Endodermal cell (in vitro differentiated cells): ENCODE measurements at regions not wholly inside any gene's neighbourhood (a gene's known extent, or its start where the extent isn't known, plus 50 kb on each side); places are given as distances from the start of the nearest gene placed in this dataset.

Experiments used
- DNase-seq: peaks from one replicate; pipeline ENCODE4 v3.0.0-alpha.2; 2017
- H3K27ac ChIP-seq: 2 replicates; pipeline ENCODE4 v1.5.1; 2013; ENCODE audit warnings: mild to moderate bottlenecking, low read depth, low read length, moderate library complexity
- H3K27me3 ChIP-seq: 2 replicates; pipeline ENCODE4 v1.6.1; 2013; ENCODE audit warnings: mild to moderate bottlenecking, low read length, moderate library complexity; ENCODE audit not compliant: insufficient read depth, control insufficient read depth, poor library complexity, severe bottlenecking
- H3K36me3 ChIP-seq: 2 replicates; pipeline ENCODE4 v1.7.0; 2013; ENCODE audit warnings: mild to moderate bottlenecking, low read length, moderate library complexity; ENCODE audit not compliant: control insufficient read depth, insufficient read depth
- H3K4me1 ChIP-seq: one replicate; pipeline ENCODE4 v1.7.0; 2013; ENCODE audit warnings: low read length; ENCODE audit not compliant: control insufficient read depth, insufficient read depth
- H3K4me3 ChIP-seq: 2 replicates; pipeline ENCODE4 v1.5.1; 2013; ENCODE audit warnings: mild to moderate bottlenecking, low read length, moderate library complexity
- H3K9ac ChIP-seq: 2 replicates; pipeline ENCODE4 v1.6.1; 2013; ENCODE audit warnings: mild to moderate bottlenecking, low read length, moderate library complexity; ENCODE audit not compliant: poor library complexity, severe bottlenecking; ENCODE audit errors: extremely low read depth
- H3K9me3 ChIP-seq: 2 replicates; pipeline ENCODE4 v1.6.1; 2013; ENCODE audit warnings: mild to moderate bottlenecking, low read length, moderate library complexity; ENCODE audit not compliant: control insufficient read depth
- H3K27ac Mint-ChIP-seq: 2 replicates; pipeline ENCODE4 v1.8.0; 2020; ENCODE audit warnings: mixed read lengths
- H3K27me3 Mint-ChIP-seq: 2 replicates; pipeline ENCODE4 v1.8.0; 2021; ENCODE audit warnings: mild to moderate bottlenecking, mixed read lengths; ENCODE audit not compliant: insufficient read depth
- H3K36me3 Mint-ChIP-seq: 2 replicates; pipeline ENCODE4 v1.8.0; 2020; ENCODE audit warnings: low read depth, mixed read lengths
- H3K4me1 Mint-ChIP-seq: 2 replicates; pipeline ENCODE4 v1.8.0; 2020; ENCODE audit warnings: mixed read lengths
- H3K4me3 Mint-ChIP-seq: 2 replicates; pipeline ENCODE4 v1.8.0; 2020; ENCODE audit warnings: mild to moderate bottlenecking, moderate library complexity, mixed read lengths
- H3K9me3 Mint-ChIP-seq: 2 replicates; pipeline ENCODE4 v1.8.0; 2020; ENCODE audit warnings: mild to moderate bottlenecking, mixed read lengths
- CTCF ChIP-seq: fragments of 200-600 bp; sonication (generic); conservative IDR thresholded peaks from 2 replicates; pipeline ENCODE4 v1.5.0; 2021; ENCODE audit warnings: antibody characterized with exemption, mild to moderate bottlenecking
- WGBS, 2 experiments: methylation state at CpG; one replicate each; pipeline versions ENCODE4 v1.1.5 to v1.1.7; 2013; ENCODE audit warnings: missing lambda C conversion rate in 2 of 2, mixed read lengths in 1 of 2; ENCODE audit not compliant: insufficient coverage in 1 of 2, insufficient read length in 1 of 2; 5-methylcytosine and 5-hydroxymethylcytosine counted together

GRCh38 chr12:25759752-25760151 is 198.7 kb upstream of the RASSF8 start:
- no peak for DNase-seq
- peaks cover 25% of the 10 kb centered on the region for H3K4me1 Mint-ChIP-seq
- Histone ChIP-seq H3K27ac (no peak overlapping the region), H3K4me3 (no peak overlapping the region), H3K36me3 (no peaks in the 10 kb centered on the region), H3K9me3 (no peaks in the 10 kb centered on the region), H3K27me3 (no peaks in the 10 kb centered on the region), H3K4me1 (peaks cover 12% of the 10 kb centered on the region), H3K9ac (no peak overlapping the region)
- no peaks in the 10 kb centered on the region for H3K9me3 Mint-ChIP-seq
- no peak for TF ChIP-seq CTCF
- WGBS, 2 experiments, result 93 to 100% methylated on average over 1 of the region's 2 CpGs
- H3K36me3 Mint-ChIP-seq, result no peaks in the 10 kb centered on the region
- H3K27me3 Mint-ChIP-seq, result peaks cover 2% of the 10 kb centered on the region
- H3K27ac Mint-ChIP-seq, result no peak overlapping the region
- H3K4me3 Mint-ChIP-seq, result no peak overlapping the region

GRCh38 chr12:25761356-25761755 is 197.1 kb upstream of the RASSF8 start:
- Mint-ChIP-seq H3K27ac (no peak overlapping the region), H3K27me3 (peaks cover 2% of the 10 kb centered on the region), H3K4me3 (no peak overlapping the region), H3K4me1 (peaks cover 11% of the 10 kb centered on the region), H3K9me3 (no peaks in the 10 kb centered on the region), H3K36me3 (no peaks in the 10 kb centered on the region)
- no peaks in the 10 kb centered on the region for H3K36me3 ChIP-seq
- H3K4me3 ChIP-seq, result no peak overlapping the region
- DNase-seq, result no peak
- no peak overlapping the region for H3K9ac ChIP-seq
- H3K27ac ChIP-seq, result no peak overlapping the region
- H3K9me3 ChIP-seq, result no peaks in the 10 kb centered on the region
- WGBS, 2 experiments, result 97 to 100% methylated on average over 1 to 3 of the region's 3 CpGs
- no peak for TF ChIP-seq CTCF
- H3K4me1 ChIP-seq, result peaks cover 5% of the 10 kb centered on the region
- H3K27me3 ChIP-seq, result no peaks in the 10 kb centered on the region

GRCh38 chr12:25764409-25764808 is 194.1 kb upstream of the RASSF8 start:
- Histone ChIP-seq H3K36me3 (no peaks in the 10 kb centered on the region), H3K4me3 (no peak overlapping the region), H3K9ac (no peak overlapping the region), H3K4me1 (no peaks in the 10 kb centered on the region), H3K9me3 (no peaks in the 10 kb centered on the region), H3K27ac (no peak overlapping the region), H3K27me3 (no peaks in the 10 kb centered on the region)
- Mint-ChIP-seq H3K4me1 (no peaks in the 10 kb centered on the region), H3K27ac (no peak overlapping the region), H3K27me3 (peaks cover 2% of the 10 kb centered on the region), H3K9me3 (no peaks in the 10 kb centered on the region), H3K4me3 (no peak overlapping the region), H3K36me3 (no peaks in the 10 kb centered on the region)
- no peak for DNase-seq
- TF ChIP-seq CTCF, result no peak
- WGBS, 2 experiments, result 88% methylated on average over 1 of the region's 1 CpG; no CpG with 5 or more reads in 1 of the 2 experiments
